GM18907 (cell line): ENCODE measurements at regions not wholly inside any gene's neighbourhood (a gene's known extent, or its start where the extent isn't known, plus 50 kb on each side); places are given as distances from the start of the nearest gene placed in this dataset.

Experiments
- ATAC-seq: cut with Tn5 transposase; IDR thresholded peaks from one replicate; pipeline ENCODE4 v1.9.1; 2021; ENCODE audit warnings: mild to moderate bottlenecking, moderate library complexity; ENCODE audit not compliant: unreplicated experiment

GRCh38 chr4:156596706-156597329, 374.8 kb downstream of the PDGFC start:
- no peak for ATAC-seq

DNA sequence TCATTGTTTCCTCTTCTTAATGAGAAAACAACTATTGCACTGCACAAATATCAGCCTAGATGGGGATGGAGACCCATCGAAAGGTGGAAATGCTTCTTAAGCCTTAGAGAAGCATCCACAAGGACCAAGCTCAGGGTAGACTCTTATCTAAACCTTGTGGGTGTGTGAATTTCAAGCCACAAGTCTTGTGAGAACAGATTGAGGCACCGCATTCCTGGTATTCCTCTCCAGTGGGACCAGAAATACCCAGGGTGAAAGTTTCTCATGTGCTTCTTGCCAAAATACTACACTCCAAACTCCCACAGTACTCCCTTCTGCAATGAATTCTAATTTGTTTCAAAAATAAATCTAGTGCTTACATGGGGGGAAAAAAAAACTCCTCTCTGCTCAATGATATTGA, 375.6 kb downstream of the PDGFC start:
- no peak for ATAC-seq

- ATAC-seq: no peak
Observed at GRCh38 chr4:156595041-156595440, 376.6 kb downstream of the PDGFC start.

DNA sequence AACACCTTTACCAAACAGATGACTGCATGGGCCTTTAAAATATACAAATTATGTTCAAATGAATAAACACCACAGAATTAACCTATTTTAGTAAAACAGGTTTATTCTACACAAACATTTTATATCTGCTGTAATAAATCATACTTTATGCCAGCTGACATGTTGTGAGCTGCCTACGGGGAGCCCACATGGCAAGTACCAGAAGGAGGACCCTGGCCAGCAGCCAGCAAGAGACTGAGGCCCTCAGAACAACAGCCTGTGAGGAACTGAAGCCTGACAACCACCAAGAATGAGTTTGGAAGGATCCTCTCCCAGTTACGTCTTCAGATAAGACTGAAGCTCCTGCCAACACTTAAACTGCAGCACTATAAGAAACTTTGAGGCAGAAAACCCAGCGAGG, 377.0 kb downstream of the PDGFC start:
- no peak for ATAC-seq

GRCh38 chr4:156593464-156593863, 378.1 kb downstream of the PDGFC start:
- ATAC-seq: no peak

DNA sequence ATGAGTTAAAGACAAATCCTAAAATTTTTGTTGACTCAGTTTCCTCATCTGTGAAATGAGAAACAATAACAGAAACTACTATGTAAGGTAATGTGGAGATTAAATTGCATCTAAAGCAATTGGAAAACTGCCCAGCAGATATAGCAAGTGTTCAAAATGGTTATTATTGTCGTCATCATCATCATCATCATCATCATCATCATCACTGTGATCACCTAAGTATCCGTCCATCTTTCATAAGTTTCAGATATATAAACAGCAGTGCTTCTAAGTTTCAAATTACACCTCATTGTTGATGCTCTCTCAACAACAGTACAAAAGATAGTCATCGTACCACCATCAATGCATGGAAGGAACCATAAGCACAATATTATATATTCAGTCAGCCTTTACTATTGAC, 379.9 kb downstream of the PDGFC start:
- no peak for ATAC-seq

DNA sequence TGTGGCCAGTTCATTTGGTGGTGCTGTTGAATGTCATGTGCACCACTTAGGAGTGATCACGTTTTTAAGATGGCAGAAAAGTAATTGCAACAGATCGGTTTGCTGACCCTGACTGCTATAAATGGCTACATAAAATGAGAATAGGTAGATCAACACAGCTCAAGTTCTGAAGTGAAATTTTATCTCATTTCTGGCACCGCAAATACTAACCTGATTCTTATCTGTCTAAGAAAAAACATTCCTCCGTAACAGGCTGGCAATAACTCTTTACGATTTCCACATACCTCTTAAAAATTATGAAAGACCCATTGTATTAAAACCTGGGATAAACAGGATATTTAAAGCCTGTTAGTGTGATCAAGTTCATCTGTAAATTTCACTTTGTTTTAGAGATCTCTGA, 387.5 kb downstream of the PDGFC start:
- no peak for ATAC-seq

- no peak for ATAC-seq
Observed at GRCh38 chr4:156583265-156583664, 388.3 kb downstream of the PDGFC start.

DNA sequence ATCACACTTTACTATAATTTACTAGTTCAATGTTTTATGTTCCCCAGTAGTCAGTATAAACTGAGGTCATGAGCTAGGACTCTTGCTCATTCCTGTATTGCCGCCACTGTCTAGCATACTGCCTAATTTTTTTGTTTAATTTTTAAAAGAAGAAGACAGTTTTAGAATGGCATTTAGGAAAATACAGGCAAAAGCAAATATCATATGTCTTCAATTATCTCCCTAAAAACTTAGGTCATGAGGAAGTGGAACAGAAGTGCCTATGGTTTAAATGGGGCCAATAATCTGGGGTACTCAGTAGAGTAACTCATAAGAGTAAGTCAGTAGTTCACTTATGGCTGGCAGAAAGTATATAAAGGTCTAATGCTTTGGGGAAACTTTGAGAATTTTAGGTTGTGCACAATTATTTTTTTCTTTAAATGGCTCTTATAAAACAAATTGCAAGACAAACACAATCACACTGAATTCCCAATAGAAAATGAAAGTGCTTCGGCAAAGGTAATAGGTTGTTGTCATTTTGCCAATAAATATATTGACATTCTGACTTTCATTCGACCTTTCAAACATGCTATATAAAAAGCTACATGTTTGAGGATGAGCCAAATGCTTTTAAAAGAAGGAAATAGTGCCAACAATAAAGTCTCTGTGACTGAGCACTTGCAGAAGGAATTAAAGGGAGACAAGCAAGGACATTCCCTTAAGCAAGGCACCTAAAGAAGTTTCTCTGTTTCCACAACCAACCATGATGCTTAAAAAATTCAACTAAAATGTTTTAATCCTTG, 390.1 kb downstream of the PDGFC start:
- no peak for ATAC-seq

DNA sequence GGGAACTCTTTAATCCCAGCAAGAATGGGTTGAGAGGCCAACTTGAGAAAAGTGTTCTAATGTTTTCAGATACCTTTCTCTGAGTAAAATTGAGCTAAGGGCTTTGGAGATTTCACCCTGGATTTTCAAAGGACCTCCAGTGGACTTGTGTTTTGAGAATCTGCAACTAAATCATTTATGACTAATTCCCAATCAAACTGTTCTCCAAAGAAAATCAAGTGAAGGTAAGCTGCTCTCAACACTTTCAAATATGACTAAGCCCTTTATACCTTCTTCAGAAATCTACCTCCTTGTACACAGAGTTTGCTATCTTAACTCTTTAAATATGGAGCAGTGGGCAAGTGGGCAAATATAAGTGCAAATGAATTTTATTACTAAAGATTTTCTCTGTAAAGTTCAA, 392.9 kb downstream of the PDGFC start:
- no peak for ATAC-seq

- no peak for ATAC-seq
Observed at GRCh38 chr4:156578005-156578404, 393.6 kb downstream of the PDGFC start.

DNA sequence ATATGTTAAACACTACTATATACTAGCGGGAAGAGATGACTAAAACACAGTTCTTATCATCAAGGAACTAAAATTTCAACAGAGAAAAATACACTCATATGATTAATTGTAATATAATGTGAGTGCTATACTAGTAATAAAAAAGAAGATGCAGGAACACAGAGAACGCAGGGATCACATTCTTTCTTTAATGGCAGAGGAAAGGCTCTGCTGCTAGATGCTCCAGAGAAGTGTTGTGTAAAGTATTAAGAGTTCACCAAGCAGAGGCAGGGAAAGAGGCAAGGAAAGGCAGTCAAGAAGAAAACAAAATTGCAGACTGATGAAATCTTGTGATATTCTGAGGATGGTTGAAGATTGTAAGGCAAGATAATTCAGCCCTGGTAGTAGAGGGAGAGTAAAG, 394.7 kb downstream of the PDGFC start:
- no peak for ATAC-seq

GRCh38 chr4:156575430-156576073, 396.0 kb downstream of the PDGFC start:
- no peak for ATAC-seq

- ATAC-seq: no peak
Observed at GRCh38 chr4:156571146-156571545, 400.5 kb downstream of the PDGFC start.

- no peak for ATAC-seq
Observed at GRCh38 chr4:156569535-156569934, 402.1 kb downstream of the PDGFC start.

DNA sequence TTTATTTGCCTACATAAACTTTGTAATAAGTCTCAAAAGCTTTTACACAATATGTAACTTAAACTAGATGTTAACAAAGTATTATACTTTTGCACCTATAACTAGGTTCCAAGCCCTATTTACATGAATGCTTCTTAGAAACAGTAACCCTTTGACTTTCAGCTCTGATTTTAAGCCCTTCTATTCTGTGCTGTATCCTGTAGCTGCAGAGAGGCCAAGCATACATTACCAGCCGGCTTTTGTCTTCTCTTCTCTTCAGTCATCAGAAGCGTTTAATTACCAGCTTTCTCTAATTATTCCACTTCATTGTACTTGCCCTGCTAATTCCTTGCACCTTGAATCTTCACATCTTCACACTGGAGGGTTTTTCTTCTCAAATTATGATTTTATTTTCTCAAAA, 403.1 kb downstream of the PDGFC start:
- ATAC-seq: no peak

DNA sequence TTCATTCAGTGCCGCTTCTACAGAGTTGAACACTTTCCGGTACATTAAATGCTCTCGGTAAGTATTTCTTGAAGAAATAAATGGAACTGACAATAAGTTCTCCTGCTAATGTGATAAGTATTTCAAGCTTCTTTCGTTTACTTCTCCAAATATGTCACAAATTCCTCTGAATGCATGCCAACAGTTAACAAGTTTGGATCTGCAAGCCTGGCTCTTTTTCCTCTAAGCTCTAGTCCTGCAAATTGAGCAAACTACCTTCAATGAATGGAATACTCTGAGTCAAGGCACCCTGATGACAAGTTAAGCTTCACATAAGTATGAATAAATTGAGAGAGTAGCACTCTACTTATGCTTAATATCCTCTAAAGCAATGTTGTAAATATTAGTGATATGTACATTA, 403.6 kb downstream of the PDGFC start:
- no peak for ATAC-seq

GRCh38 chr4:156560701-156561100, 410.9 kb downstream of the PDGFC start:
- no peak for ATAC-seq

DNA sequence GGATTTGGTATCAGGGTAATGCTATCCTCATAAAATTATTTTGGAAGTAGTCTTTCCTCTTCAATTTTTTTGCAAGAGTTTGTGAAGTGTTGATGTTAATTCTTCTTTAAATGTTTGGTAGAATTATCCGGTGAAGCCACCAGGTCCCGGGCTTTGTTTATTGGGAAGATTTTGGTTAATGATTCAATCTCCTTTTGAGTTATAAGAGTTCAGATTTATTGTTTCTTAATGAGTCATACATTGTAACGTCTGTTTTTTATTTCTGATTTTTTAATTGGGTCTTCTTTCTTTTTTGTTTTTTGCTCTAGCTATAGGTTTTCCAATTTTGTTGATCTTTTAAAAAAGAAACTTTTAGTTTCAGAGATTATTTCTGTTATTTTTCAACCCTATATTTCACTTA, 412.3 kb downstream of the PDGFC start:
- no peak for ATAC-seq

GRCh38 chr4:156558373-156559025, 413.1 kb downstream of the PDGFC start:
- no peak for ATAC-seq

- ATAC-seq: no peak
Observed at GRCh38 chr4:156557920-156558319, 413.7 kb downstream of the PDGFC start.

- ATAC-seq: no peak
Observed at GRCh38 chr4:156556336-156556735, 415.3 kb downstream of the PDGFC start.
